ENCODE measurements at regions not wholly inside any gene's neighbourhood (a gene's known extent, or its start where the extent isn't known, plus 50 kb on each side); places are given as distances from the start of the nearest gene placed in this dataset.

DNA sequence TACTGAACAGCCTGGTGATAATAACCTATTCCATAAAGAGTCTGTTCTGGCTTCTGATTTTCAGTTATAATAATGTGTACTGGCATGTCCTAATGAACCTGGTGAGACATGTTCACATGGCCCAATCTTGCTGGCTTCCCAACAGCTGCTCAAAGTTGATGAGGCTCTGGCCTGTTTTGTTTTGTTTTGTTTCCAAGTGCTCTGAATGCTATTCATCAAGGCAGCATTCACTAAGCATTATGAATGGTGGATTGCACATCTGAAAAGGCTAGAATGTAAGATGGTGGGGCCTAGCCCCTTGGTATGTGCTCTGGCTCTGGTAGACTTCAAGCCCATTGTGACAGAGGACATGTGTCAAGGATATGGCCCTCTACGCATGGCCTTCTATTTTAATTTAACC is 388.5 kb downstream of the PSAT1 start:
- Histone ChIP-seq H3K36me3 (no peaks in the 10 kb centered on the region), H3K9me3 (no peaks in the 10 kb centered on the region), H3K4me3 (no peak overlapping the region), H3K4me1 (no peaks in the 10 kb centered on the region), H3K27me3 (no peaks in the 10 kb centered on the region), H3K27ac (no peak overlapping the region)
- no peak for DNase-seq
- intact Hi-C loops (cut with DNase I), result no loop called here
- ATAC-seq, result no peak
- TF ChIP-seq, protein P1, sequence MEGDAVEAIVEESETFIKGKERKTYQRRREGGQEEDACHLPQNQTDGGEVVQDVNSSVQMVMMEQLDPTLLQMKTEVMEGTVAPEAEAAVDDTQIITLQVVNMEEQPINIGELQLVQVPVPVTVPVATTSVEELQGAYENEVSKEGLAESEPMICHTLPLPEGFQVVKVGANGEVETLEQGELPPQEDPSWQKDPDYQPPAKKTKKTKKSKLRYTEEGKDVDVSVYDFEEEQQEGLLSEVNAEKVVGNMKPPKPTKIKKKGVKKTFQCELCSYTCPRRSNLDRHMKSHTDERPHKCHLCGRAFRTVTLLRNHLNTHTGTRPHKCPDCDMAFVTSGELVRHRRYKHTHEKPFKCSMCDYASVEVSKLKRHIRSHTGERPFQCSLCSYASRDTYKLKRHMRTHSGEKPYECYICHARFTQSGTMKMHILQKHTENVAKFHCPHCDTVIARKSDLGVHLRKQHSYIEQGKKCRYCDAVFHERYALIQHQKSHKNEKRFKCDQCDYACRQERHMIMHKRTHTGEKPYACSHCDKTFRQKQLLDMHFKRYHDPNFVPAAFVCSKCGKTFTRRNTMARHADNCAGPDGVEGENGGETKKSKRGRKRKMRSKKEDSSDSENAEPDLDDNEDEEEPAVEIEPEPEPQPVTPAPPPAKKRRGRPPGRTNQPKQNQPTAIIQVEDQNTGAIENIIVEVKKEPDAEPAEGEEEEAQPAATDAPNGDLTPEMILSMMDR (IDR thresholded peaks at IDR 0.05), result no peak

DNA sequence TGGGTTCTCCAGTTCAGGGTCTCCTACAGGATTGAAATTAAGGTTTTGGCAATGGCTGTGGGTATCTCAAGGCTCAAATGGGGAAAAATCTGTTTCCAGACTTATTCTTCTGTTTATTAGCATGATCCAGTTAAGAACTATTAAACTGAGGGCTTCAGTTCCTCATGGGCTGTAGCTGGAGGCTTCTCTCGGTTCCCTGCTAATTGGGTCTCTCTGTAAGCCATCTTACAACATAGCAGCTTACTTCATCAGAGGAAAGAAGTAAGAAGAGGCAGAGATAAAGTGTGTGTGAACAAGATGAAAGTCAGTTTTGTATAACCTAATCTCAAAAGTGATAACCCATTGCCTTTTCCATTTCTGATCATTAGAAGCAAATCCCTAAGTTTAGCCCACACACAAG is 391.9 kb downstream of the PSAT1 start:
- TF ChIP-seq, protein P1 (IDR thresholded peaks at IDR 0.05), result no peak
- no peaks in the 10 kb centered on the region for H3K36me3 ChIP-seq
- ATAC-seq, result no peak
- no peaks in the 10 kb centered on the region for H3K4me1 ChIP-seq
- no peak for DNase-seq
- H3K27ac ChIP-seq, result no peak overlapping the region
- H3K27me3 ChIP-seq, result no peaks in the 10 kb centered on the region
- intact Hi-C loops (cut with DNase I), result no loop called here
- H3K4me3 ChIP-seq, result no peak overlapping the region
- H3K9me3 ChIP-seq, result no peaks in the 10 kb centered on the region

DNA sequence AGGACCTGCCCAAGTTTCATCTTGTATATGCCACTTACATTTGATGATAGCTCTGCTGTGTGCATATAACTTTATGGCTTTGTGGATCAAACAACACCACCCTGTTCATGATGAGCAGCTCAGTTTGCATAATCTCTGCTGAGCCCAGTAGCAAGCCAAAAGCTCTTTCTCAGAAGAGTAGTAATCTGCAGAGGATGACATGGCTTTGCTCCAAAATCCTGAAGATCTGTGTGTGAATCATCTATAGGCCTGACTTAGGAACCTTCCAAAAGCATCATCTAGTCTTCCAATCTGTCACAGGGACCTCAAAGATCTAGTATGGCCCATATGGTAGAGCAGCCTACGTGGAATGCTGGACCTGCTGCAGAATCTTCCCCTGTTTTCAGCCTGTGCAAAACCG is 394.6 kb downstream of the PSAT1 start:
- no peaks in the 10 kb centered on the region for H3K27me3 ChIP-seq
- peaks cover 0 to 11% of the 10 kb centered on the region in 2 donors for H3K4me1 ChIP-seq
- intact Hi-C loops (cut with DNase I), result no loop called here
- no peaks in the 10 kb centered on the region for H3K9me3 ChIP-seq
- DNase-seq (no peak), ATAC-seq (no peak)
- H3K36me3 ChIP-seq, result no peaks in the 10 kb centered on the region
- no peak overlapping the region for H3K4me3 ChIP-seq
- TF ChIP-seq, protein P1 (IDR thresholded peaks at IDR 0.05), result no peak
- H3K27ac ChIP-seq, result no peak overlapping the region

DNA sequence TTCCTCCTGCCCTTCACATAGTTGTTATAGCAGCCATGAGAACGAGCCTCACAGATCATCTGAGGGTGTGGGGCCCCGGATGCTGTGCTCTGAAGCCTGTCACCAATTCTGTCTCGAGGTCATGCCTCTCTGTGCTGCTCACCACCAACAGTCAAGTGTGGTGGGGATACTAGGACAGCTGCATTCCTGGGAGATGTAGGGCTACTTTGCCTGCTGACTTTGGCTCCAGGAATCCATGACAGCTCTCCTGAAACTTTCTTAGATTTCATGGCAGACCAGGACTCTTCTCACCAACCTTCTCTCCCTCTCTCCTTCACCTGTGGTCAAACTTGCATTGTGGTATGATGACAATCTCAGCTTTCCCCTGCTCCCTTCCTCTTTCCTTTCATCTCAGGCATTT is 395.9 kb downstream of the PSAT1 start:
- Histone ChIP-seq H3K4me3 (no peak overlapping the region), H3K27me3 (no peaks in the 10 kb centered on the region), H3K36me3 (no peaks in the 10 kb centered on the region), H3K27ac (no peak overlapping the region), H3K4me1 (peaks cover 0 to 11% of the 10 kb centered on the region in 2 donors), H3K9me3 (no peaks in the 10 kb centered on the region)
- no peak for DNase-seq
- no peak for ATAC-seq
- TF ChIP-seq, protein P1 (IDR thresholded peaks at IDR 0.05), result no peak
- intact Hi-C loops (cut with DNase I), result no loop called here

DNA sequence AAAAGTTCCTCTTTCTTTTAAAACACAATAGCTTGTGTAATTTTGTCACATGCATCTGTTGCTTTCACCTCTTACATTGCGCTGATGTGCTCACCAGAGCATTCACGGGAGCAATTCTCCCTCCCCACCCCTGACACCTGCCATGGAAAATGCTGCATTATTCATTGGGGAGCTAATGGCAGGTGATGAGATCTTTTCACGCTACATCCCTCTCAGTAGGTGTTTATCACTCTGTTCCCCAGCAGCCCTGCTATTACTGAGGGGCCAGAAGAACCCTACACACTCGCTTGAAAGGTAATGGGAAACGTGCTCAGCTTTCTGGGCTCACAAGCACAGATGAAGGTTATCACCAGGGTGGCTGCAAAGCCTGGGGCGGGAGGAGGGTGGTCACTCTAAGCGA is 398.0 kb downstream of the PSAT1 start:
- DNase-seq, result no peak
- intact Hi-C loops (cut with DNase I), result no loop called here
- Histone ChIP-seq H3K27me3 (no peaks in the 10 kb centered on the region), H3K4me3 (no peak overlapping the region), H3K27ac (peak overlapping the region in 1 of 2 donors; percentile 58), H3K4me1 (peaks cover 0 to 11% of the 10 kb centered on the region in 2 donors), H3K36me3 (no peaks in the 10 kb centered on the region), H3K9me3 (no peaks in the 10 kb centered on the region)
- no peak for ATAC-seq
- TF ChIP-seq, protein P1 (IDR thresholded peaks at IDR 0.05), result no peak

Data from left lung (tissue), 4 donors.